Progenitor cell of endocrine pancreas (in vitro differentiated cells): ENCODE measurements at regions not wholly inside any gene's neighbourhood (a gene's known extent, or its start where the extent isn't known, plus 50 kb on each side); places are given as distances from the start of the nearest gene placed in this dataset.
"Not testable (repeated sequence)": the region's sequence is repeated elsewhere in the genome, so short reads cannot be mapped to it uniquely, and the experiment has no call there.

Experiments used
- DNase-seq: peaks from one replicate; pipeline ENCODE4 v3.0.0; 2021; ENCODE audit warnings: low spot score; ENCODE audit not compliant: unreplicated experiment
- H3K27ac Mint-ChIP-seq: 2 replicates; pipeline ENCODE4 v1.8.0; 2021; ENCODE audit warnings: mild to moderate bottlenecking, moderate library complexity, mixed read lengths
- H3K27me3 Mint-ChIP-seq: 2 replicates; pipeline ENCODE4 v1.8.0; 2021; ENCODE audit warnings: mixed read lengths
- H3K36me3 Mint-ChIP-seq: 2 replicates; pipeline ENCODE4 v1.8.0; 2022; ENCODE audit warnings: mixed read lengths; ENCODE audit not compliant: insufficient read depth
- H3K4me1 Mint-ChIP-seq: 2 replicates; pipeline ENCODE4 v1.8.0; 2021; ENCODE audit warnings: low read depth, mixed read lengths
- H3K4me3 Mint-ChIP-seq: 2 replicates; pipeline ENCODE4 v1.8.0; 2021; ENCODE audit warnings: low read depth, mild to moderate bottlenecking, moderate library complexity, mixed read lengths
- H3K9me3 Mint-ChIP-seq: 2 replicates; pipeline ENCODE4 v1.8.0; 2021; ENCODE audit warnings: low read depth, mixed read lengths
- TF ChIP-seq, protein P1 (sequence below): fragments of 200-600 bp; sonication (generic); IDR thresholded peaks from one replicate; pipeline ENCODE4 v1.5.0; 2021; ENCODE audit warnings: antibody characterized with exemption, mild to moderate bottlenecking; ENCODE audit not compliant: unreplicated experiment

DNA sequence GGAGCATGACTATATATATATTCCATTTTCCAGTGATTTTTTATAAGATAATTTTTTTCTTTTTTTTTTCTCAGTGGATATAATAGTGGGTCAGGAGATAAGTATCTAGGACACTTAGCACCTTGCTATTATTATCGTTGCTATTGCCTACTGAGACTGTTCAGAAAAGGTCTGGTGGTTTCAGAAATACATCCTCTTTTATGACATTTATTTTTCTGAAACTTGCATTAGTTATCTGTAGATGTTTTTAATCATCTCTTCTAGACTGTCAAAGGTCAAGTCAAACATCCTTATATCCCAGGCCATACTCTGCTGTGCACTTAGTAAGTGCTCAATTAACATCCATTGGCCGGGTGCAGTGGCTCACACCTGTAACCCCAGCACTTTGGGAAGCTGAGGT lies 72.9 kb upstream of the MED14 start:
- TF ChIP-seq, protein P1, sequence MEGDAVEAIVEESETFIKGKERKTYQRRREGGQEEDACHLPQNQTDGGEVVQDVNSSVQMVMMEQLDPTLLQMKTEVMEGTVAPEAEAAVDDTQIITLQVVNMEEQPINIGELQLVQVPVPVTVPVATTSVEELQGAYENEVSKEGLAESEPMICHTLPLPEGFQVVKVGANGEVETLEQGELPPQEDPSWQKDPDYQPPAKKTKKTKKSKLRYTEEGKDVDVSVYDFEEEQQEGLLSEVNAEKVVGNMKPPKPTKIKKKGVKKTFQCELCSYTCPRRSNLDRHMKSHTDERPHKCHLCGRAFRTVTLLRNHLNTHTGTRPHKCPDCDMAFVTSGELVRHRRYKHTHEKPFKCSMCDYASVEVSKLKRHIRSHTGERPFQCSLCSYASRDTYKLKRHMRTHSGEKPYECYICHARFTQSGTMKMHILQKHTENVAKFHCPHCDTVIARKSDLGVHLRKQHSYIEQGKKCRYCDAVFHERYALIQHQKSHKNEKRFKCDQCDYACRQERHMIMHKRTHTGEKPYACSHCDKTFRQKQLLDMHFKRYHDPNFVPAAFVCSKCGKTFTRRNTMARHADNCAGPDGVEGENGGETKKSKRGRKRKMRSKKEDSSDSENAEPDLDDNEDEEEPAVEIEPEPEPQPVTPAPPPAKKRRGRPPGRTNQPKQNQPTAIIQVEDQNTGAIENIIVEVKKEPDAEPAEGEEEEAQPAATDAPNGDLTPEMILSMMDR, result no peak
- no peak for DNase-seq
- Mint-ChIP-seq H3K9me3 (peaks cover 8% of the 10 kb centered on the region), H3K4me1 (no peaks in the 10 kb centered on the region), H3K27me3 (no peaks in the 10 kb centered on the region), H3K4me3 (no peak overlapping the region), H3K27ac (no peak overlapping the region), H3K36me3 (no peaks in the 10 kb centered on the region)

DNA sequence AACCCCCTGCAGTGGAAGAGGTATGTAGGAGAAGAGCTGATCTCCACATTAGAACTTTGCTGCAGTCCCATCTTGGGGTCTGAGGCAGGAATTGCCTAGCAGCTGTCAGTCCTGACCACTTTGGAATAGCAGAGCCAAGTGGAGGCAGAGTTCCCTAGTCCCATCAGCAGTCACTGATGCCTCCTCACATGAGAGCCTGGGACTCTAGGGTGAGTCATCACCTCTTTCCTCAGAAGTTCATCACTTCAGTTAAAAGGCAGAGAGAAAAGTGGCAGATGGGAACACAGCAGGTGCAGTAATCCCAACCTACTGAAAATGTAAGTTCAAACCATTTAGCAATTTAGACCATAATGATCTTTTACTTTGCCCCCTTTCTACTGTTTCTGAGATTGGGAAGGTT lies 73.9 kb upstream of the MED14 start:
- H3K36me3 Mint-ChIP-seq, result no peaks in the 10 kb centered on the region
- H3K9me3 Mint-ChIP-seq, result peaks cover 16% of the 10 kb centered on the region
- H3K27me3 Mint-ChIP-seq, result no peaks in the 10 kb centered on the region
- TF ChIP-seq, protein P1, result no peak
- no peak overlapping the region for H3K27ac Mint-ChIP-seq
- no peak for DNase-seq
- no peak overlapping the region for H3K4me3 Mint-ChIP-seq
- H3K4me1 Mint-ChIP-seq, result no peaks in the 10 kb centered on the region

DNA sequence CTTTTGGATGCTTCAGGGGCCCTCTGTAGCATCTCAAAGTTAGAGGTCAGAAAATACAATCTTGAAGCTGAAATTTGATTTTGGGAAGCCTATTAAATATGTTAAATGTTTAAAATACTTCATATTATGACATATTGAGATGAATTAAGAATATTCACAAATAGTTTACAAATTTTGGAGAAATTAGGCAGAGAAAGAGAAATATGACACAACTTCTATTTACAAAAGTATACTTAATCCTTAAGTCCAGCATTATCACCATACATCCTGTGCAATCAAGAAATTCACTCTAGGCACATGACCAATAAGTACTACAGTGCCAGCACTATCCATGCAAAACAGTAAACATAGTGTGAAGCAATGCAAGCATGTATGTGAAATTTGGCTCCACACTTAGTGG lies 79.7 kb upstream of the MED14 start:
- not testable (repeated sequence) for H3K27me3 Mint-ChIP-seq, DNase-seq, H3K27ac Mint-ChIP-seq, H3K4me3 Mint-ChIP-seq, H3K36me3 Mint-ChIP-seq, H3K4me1 Mint-ChIP-seq
- H3K9me3 Mint-ChIP-seq, result peaks cover 13% of the 10 kb centered on the region

DNA sequence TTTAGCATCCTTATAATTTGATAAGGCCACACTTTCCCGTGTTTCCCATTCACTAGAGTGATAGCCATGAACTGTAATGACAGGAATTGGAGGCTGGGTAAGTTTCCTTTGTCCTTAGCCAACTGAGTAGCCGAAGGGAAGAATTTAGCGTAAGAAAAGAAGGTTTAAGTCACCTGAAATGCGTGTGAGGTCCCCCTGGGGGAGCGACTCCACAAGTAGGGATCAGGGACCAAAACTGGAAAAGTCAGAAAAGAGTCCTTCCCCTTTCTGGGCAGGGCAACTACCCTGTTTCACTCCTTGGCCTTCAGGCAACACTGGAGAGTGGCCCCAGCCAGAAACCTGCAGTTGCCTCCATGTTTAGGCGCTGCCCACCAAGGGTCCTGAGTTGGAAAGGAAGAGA lies 81.6 kb upstream of the MED14 start:
- DNase-seq, result no peak
- Mint-ChIP-seq H3K4me3 (no peak overlapping the region), H3K27me3 (no peaks in the 10 kb centered on the region), H3K36me3 (no peaks in the 10 kb centered on the region), H3K27ac (no peak overlapping the region), H3K9me3 (peaks cover 14% of the 10 kb centered on the region), H3K4me1 (no peaks in the 10 kb centered on the region)
- TF ChIP-seq, protein P1, result no peak

DNA sequence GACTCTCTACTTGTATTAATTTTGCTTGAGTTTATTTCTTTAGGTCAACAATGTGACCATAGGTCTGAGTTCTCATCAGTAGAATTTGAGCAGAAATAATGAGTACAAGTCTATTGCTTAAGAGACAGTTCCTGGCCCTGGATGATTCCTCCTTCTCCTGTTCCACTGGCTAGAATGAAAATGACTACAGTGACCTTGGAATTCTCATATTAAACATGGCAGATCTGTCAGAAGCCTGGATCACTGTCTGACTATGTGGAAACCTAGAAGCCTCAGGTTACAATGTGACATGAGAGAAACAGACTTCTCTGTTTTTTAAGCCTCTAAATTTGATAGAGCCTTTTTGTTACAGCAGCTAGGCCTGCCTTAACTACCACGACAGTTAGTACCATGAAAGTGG lies 82.9 kb upstream of the MED14 start:
- TF ChIP-seq, protein P1, result no peak
- H3K4me3 Mint-ChIP-seq, result no peak overlapping the region
- no peaks in the 10 kb centered on the region for H3K4me1 Mint-ChIP-seq

DNA sequence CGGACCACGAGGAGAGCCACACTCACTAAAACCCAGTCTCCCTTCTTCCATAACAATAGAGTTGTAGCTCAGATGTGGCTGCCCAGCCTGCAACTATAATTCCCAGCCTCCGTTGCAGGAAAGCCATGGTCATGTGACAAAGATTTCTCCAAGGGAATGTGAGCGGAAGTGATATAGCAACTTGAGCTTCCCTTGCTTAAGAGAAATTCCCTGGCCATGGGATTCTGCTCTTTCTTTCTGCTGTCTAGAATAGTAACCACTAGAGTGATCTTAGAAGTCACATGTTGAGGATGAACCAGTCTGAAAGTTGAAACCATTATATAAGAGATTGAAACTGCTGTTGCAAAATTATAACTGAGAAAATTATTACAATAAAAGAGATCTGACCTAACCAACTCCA lies 86.4 kb upstream of the MED14 start:
- H3K36me3 Mint-ChIP-seq, result peaks cover 3% of the 10 kb centered on the region
- no peak overlapping the region for H3K27ac Mint-ChIP-seq
- DNase-seq, result no peak
- no peaks in the 10 kb centered on the region for H3K27me3 Mint-ChIP-seq
- no peaks in the 10 kb centered on the region for H3K4me1 Mint-ChIP-seq
- H3K4me3 Mint-ChIP-seq, result no peak overlapping the region
- H3K9me3 Mint-ChIP-seq, result peaks cover 27% of the 10 kb centered on the region
- TF ChIP-seq, protein P1, result no peak

More for the DNA sequence above, 82.9 kb upstream of the MED14 start:
- Mint-ChIP-seq H3K36me3 (no peaks in the 10 kb centered on the region), H3K27ac (no peak overlapping the region), H3K27me3 (no peaks in the 10 kb centered on the region), H3K9me3 (peaks cover 18% of the 10 kb centered on the region)
- no peak for DNase-seq
